H4 (cell line): ENCODE measurements at regions not wholly inside any gene's neighbourhood (a gene's known extent, or its start where the extent isn't known, plus 50 kb on each side); places are given as distances from the start of the nearest gene placed in this dataset.
A peak's percentile ranks its signal among the peaks of the same experiment; 100 is the strongest.

ENCODE experiments used
- DNase-seq: peaks from one replicate; pipeline ENCODE4 v3.0.0-alpha.2; 2015; ENCODE audit warnings: low spot score

GRCh38 chr3:109210501-109210900 lies 74.0 kb downstream of the C3orf85 start:
- DNase-seq = no peak

GRCh38 chr3:109211941-109212340 lies 75.4 kb downstream of the C3orf85 start:
- no peak for DNase-seq

- no peak for DNase-seq
Observed at GRCh38 chr3:109213321-109213720, 76.8 kb downstream of the C3orf85 start.

- peak; percentile 53 for DNase-seq
Observed at GRCh38 chr3:109224333-109224732, 87.8 kb downstream of the C3orf85 start.

GRCh38 chr3:109225516-109225915 lies 89.0 kb downstream of the C3orf85 start:
- DNase-seq = no peak

GRCh38 chr3:109228391-109229080 lies 87.8 kb downstream of the DPPA2 start:
- DNase-seq = no peak

- no peak for DNase-seq
Observed at GRCh38 chr3:109229174-109229847, 87.0 kb downstream of the DPPA2 start.

GRCh38 chr3:109234300-109234699 lies 82.0 kb downstream of the DPPA2 start:
- DNase-seq = no peak

GRCh38 chr3:109241459-109242186 lies 74.7 kb downstream of the DPPA2 start:
- DNase-seq = no peak

GRCh38 chr3:109242187-109242523 lies 74.2 kb downstream of the DPPA2 start:
- DNase-seq = no peak
